ENCODE measurements at regions not wholly inside any gene's neighbourhood (a gene's known extent, or its start where the extent isn't known, plus 50 kb on each side); places are given as distances from the start of the nearest gene placed in this dataset.
A peak's percentile ranks its signal among the peaks of the same experiment; 100 is the strongest.
"Not testable (repeated sequence)": the region's sequence is repeated elsewhere in the genome, so short reads cannot be mapped to it uniquely, and the experiment has no call there.

- DNase-seq: no peak
These were observed 287.8 kb upstream of the KITLG start for GRCh38 chr12:88868050-88868449.

GRCh38 chr12:88867510-88867909 is 287.2 kb upstream of the KITLG start:
- no peak for DNase-seq

GRCh38 chr12:88866881-88867280 is 286.6 kb upstream of the KITLG start:
- DNase-seq: no peak

GRCh38 chr12:88865537-88865936 is 285.3 kb upstream of the KITLG start:
- DNase-seq: no peak

GRCh38 chr12:88860851-88861250 is 280.6 kb upstream of the KITLG start:
- DNase-seq: no peak

GRCh38 chr12:88856201-88856600 is 275.9 kb upstream of the KITLG start:
- DNase-seq: no peak

GRCh38 chr12:88855301-88855700 is 275.0 kb upstream of the KITLG start:
- no peak for DNase-seq

- DNase-seq: no peak
These were observed 274.0 kb upstream of the KITLG start for GRCh38 chr12:88854260-88854659.

- DNase-seq: not testable (repeated sequence)
These were observed 267.0 kb upstream of the KITLG start for GRCh38 chr12:88847246-88847645.

- no peak for DNase-seq
These were observed 264.2 kb upstream of the KITLG start for GRCh38 chr12:88844426-88844825.

GRCh38 chr12:88842314-88842713 is 262.0 kb upstream of the KITLG start:
- DNase-seq: no peak

GRCh38 chr12:88839486-88839885 is 259.2 kb upstream of the KITLG start:
- no peak for DNase-seq

- no peak for DNase-seq
These were observed 255.9 kb upstream of the KITLG start for GRCh38 chr12:88836156-88836555.

GRCh38 chr12:88834226-88834625 is 254.0 kb upstream of the KITLG start:
- DNase-seq: no peak

- no peak for DNase-seq
These were observed 253.4 kb upstream of the KITLG start for GRCh38 chr12:88833641-88834116.

GRCh38 chr12:88828537-88828936 is 248.3 kb upstream of the KITLG start:
- DNase-seq: peak; percentile 30

- no peak for DNase-seq
These were observed 239.7 kb upstream of the KITLG start for GRCh38 chr12:88820012-88820411.

GRCh38 chr12:88816201-88816600 is 235.9 kb upstream of the KITLG start:
- peak; percentile 31 for DNase-seq

- DNase-seq: no peak
These were observed 234.5 kb upstream of the KITLG start for GRCh38 chr12:88814779-88815178.

GRCh38 chr12:88812610-88813009 is 232.3 kb upstream of the KITLG start:
- DNase-seq: no peak

- no peak for DNase-seq
These were observed 230.5 kb upstream of the KITLG start for GRCh38 chr12:88810806-88811205.

- DNase-seq: not testable (repeated sequence)
These were observed 229.6 kb upstream of the KITLG start for GRCh38 chr12:88809841-88810240.

GRCh38 chr12:88805692-88806091 is 225.4 kb upstream of the KITLG start:
- DNase-seq: no peak

GRCh38 chr12:88805286-88805685 is 225.0 kb upstream of the KITLG start:
- no peak for DNase-seq

- no peak for DNase-seq
These were observed 221.9 kb upstream of the KITLG start for GRCh38 chr12:88802096-88802706.

Data from OCI-M1 (cell line).